Heart left ventricle (tissue), 13 donors: ENCODE measurements at regions not wholly inside any gene's neighbourhood (a gene's known extent, or its start where the extent isn't known, plus 50 kb on each side); places are given as distances from the start of the nearest gene placed in this dataset.

Experiments used
- POLR2A ChIP-seq, 2 donors: fragments of 450-650 bp; IDR thresholded peaks; one replicate each; pipeline ENCODE4 v1.6.1; 2017; ENCODE audit warnings: antibody characterized with exemption in 2 of 2, mild to moderate bottlenecking in 2 of 2, moderate library complexity in 2 of 2
- TF ChIP-seq, protein P1 (sequence below), 12 donors: fragments of 200-600 bp; sonication (generic) in 4 of 12; IDR thresholded peaks; one replicate each; pipeline versions ENCODE4 v1.5.0 to v1.8.0; 2018 to 2022; ENCODE audit warnings: antibody characterized with exemption in 12 of 12, mild to moderate bottlenecking in 5 of 12
- donor health status: ischemic (EF 13 %, LVEDD 7.1; RV severe dilation, severe dysfunction).
- donor health status: DM: no; HTN: yes; CAD: no.
- donor health status: DM: no; HTN: no; CAD: no.
- donor health status: ischemic (EF 25% LVEDD 6.9; RV normal size, moderate dysfunction).
- donor health status: ischemic (EF 25% LVEDD 5.7; RV mildly dilated, moderate dysfunction).
- donor health status: ischemic (EF 35%, LVEDD 5.7; RV mildly dilated, moderate dysfunction).
- donor health status: nonischemic (EF 11% LVEDD 7.7; RV severe dilation, severe dysfunction).
- donor health status: DM: yes; HTN: yes; CAD: no.
- donor health status: PGD.
- donor health status: ischemic (EF 29% LVEDD 5.4; RV normal size, mild dysfunction).
- donor health status: nonischemic (EF 23%, LVEDD 6.1; RV moderate dilation, normal function).

DNA sequence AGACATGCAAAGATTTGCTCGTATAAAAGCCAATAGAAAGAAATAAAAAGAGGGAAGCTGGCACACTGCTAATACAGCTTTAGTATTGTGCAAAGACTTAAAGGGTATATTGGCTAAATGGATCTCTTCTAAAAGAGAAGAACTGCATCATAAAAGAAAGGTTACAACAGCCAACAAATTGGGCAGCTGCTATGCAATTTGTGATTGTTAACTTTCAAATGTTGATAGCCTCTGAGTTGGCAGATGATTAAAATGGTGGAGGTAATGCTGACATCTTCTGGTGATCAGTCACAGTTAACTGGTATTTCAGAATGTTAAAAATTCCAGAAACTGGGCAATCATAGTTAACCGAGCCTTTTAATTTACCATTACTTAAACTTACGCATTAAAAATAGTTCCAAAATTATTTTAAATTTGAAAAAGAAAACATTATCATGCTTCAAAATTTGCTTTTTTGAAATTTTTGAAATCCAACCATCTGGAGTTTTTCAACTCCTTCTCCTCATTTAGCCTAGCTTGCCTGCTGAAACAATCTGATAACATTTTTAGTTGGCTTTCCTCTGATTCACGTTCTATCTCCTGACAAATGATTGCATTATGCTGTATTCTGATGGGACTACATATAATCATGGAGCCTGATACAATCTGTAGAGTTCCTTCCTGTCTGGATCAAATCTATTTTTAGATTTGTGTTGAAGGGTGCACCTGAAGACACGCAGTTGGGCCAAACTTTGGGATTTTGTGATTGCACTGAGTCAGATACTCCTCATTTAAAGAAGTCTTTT, 144.0 kb upstream of the PDZRN3 start:
- TF ChIP-seq, protein P1, sequence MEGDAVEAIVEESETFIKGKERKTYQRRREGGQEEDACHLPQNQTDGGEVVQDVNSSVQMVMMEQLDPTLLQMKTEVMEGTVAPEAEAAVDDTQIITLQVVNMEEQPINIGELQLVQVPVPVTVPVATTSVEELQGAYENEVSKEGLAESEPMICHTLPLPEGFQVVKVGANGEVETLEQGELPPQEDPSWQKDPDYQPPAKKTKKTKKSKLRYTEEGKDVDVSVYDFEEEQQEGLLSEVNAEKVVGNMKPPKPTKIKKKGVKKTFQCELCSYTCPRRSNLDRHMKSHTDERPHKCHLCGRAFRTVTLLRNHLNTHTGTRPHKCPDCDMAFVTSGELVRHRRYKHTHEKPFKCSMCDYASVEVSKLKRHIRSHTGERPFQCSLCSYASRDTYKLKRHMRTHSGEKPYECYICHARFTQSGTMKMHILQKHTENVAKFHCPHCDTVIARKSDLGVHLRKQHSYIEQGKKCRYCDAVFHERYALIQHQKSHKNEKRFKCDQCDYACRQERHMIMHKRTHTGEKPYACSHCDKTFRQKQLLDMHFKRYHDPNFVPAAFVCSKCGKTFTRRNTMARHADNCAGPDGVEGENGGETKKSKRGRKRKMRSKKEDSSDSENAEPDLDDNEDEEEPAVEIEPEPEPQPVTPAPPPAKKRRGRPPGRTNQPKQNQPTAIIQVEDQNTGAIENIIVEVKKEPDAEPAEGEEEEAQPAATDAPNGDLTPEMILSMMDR (IDR thresholded peaks at IDR 0.05) = peak in 2 of 12 donors; percentile 19 to 38
- TF ChIP-seq POLR2A (IDR thresholded peaks at IDR 0.05) = no peak
